Mesothelial cell of epicardium (in vitro differentiated cells): ENCODE measurements at regions not wholly inside any gene's neighbourhood (a gene's known extent, or its start where the extent isn't known, plus 50 kb on each side); places are given as distances from the start of the nearest gene placed in this dataset.
"Not testable (repeated sequence)": the region's sequence is repeated elsewhere in the genome, so short reads cannot be mapped to it uniquely, and the experiment has no call there.

Source experiments
- DNase-seq, 2 experiments: peaks; one replicate each; pipeline ENCODE4 v3.0.0; 2021; ENCODE audit warnings: low spot score in 2 of 2; ENCODE audit not compliant: unreplicated experiment in 2 of 2
- H3K27ac Mint-ChIP-seq: 2 replicates; pipeline ENCODE4 v1.8.0; 2021; ENCODE audit warnings: mixed read lengths
- H3K27me3 Mint-ChIP-seq: 2 replicates; pipeline ENCODE4 v1.8.0; 2021; ENCODE audit warnings: low read depth, mixed read lengths
- H3K36me3 Mint-ChIP-seq: 2 replicates; pipeline ENCODE4 v1.8.0; 2021; ENCODE audit warnings: mixed read lengths
- H3K4me1 Mint-ChIP-seq: 2 replicates; pipeline ENCODE4 v1.8.0; 2021; ENCODE audit warnings: mixed read lengths
- H3K4me3 Mint-ChIP-seq: 2 replicates; pipeline ENCODE4 v1.8.0; 2021; ENCODE audit warnings: mild to moderate bottlenecking, moderate library complexity, mixed read lengths
- H3K9me3 Mint-ChIP-seq: 2 replicates; pipeline ENCODE4 v1.8.0; 2021; ENCODE audit warnings: mixed read lengths
- CTCF ChIP-seq: fragments of 200-600 bp; sonication (generic); IDR thresholded peaks from one replicate; pipeline ENCODE4 v1.5.0; 2021; ENCODE audit warnings: antibody characterized with exemption; ENCODE audit not compliant: unreplicated experiment

GRCh38 chr5:18276939-18277338 lies 642.7 kb downstream of the TAF11L14 start:
- Mint-ChIP-seq H3K27me3 (no peaks in the 10 kb centered on the region), H3K27ac (no peak overlapping the region), H3K4me1 (no peaks in the 10 kb centered on the region), H3K9me3 (peaks cover 8% of the 10 kb centered on the region), H3K4me3 (no peak overlapping the region), H3K36me3 (no peaks in the 10 kb centered on the region)
- TF ChIP-seq CTCF, result no peak
- DNase-seq, result no peak

- Mint-ChIP-seq H3K4me3 (no peak overlapping the region), H3K27me3 (no peaks in the 10 kb centered on the region), H3K27ac (no peak overlapping the region), H3K36me3 (no peaks in the 10 kb centered on the region), H3K9me3 (peaks cover 4% of the 10 kb centered on the region), H3K4me1 (no peaks in the 10 kb centered on the region)
- TF ChIP-seq CTCF, result peak; percentile 32
- no peak for DNase-seq
These were observed 647.8 kb downstream of the TAF11L14 start for GRCh38 chr5:18281947-18282581.

- Mint-ChIP-seq H3K4me3 (no peak overlapping the region), H3K4me1 (no peaks in the 10 kb centered on the region), H3K9me3 (peaks cover 4% of the 10 kb centered on the region), H3K27me3 (peaks cover 2% of the 10 kb centered on the region), H3K36me3 (no peaks in the 10 kb centered on the region), H3K27ac (no peak overlapping the region)
- TF ChIP-seq CTCF, result no peak
- DNase-seq, result no peak
These were observed 651.0 kb downstream of the TAF11L14 start for GRCh38 chr5:18285257-18285656.

- no peak for TF ChIP-seq CTCF
- H3K27me3 Mint-ChIP-seq, result peaks cover 4% of the 10 kb centered on the region
- no peaks in the 10 kb centered on the region for H3K9me3 Mint-ChIP-seq
- H3K4me1 Mint-ChIP-seq, result no peaks in the 10 kb centered on the region
- no peak overlapping the region for H3K27ac Mint-ChIP-seq
- H3K4me3 Mint-ChIP-seq, result no peak overlapping the region
- DNase-seq, result no peak
- no peaks in the 10 kb centered on the region for H3K36me3 Mint-ChIP-seq
These were observed 657.9 kb downstream of the TAF11L14 start for GRCh38 chr5:18292146-18292545.

GRCh38 chr5:18295696-18296095 lies 661.4 kb downstream of the TAF11L14 start:
- not testable (repeated sequence) for H3K36me3 Mint-ChIP-seq, H3K4me3 Mint-ChIP-seq, H3K27ac Mint-ChIP-seq, DNase-seq, H3K4me1 Mint-ChIP-seq, H3K9me3 Mint-ChIP-seq, H3K27me3 Mint-ChIP-seq

- TF ChIP-seq CTCF, result no peak
- Mint-ChIP-seq H3K4me1 (no peaks in the 10 kb centered on the region), H3K4me3 (no peak overlapping the region), H3K9me3 (no peaks in the 10 kb centered on the region), H3K27me3 (no peaks in the 10 kb centered on the region), H3K36me3 (no peaks in the 10 kb centered on the region), H3K27ac (no peak overlapping the region)
- no peak for DNase-seq
These were observed 664.9 kb downstream of the TAF11L14 start for GRCh38 chr5:18299166-18299565.
